ENCODE measurements at regions not wholly inside any gene's neighbourhood (a gene's known extent, or its start where the extent isn't known, plus 50 kb on each side); places are given as distances from the start of the nearest gene placed in this dataset.

GRCh38 chr1:219993554-219994433 lies 52.5 kb downstream of the EPRS1 start:
- DNase-seq (ENCODE audit: insufficient read length), result no peak
- TF ChIP-seq POLR2A (IDR thresholded peaks at IDR 0.05; ENCODE audit: low read depth, low read length) (no peak), TAF1 (IDR thresholded peaks at IDR 0.05; ENCODE audit: borderline replicate concordance, low read depth, low read length) (no peak), POLR2AphosphoS5 (IDR thresholded peaks at IDR 0.05; ENCODE audit: low read depth, low read length) (no peak)
- no peak for FAIRE-seq

GRCh38 chr1:219991919-219992318 lies 54.4 kb downstream of the EPRS1 start:
- DNase-seq (ENCODE audit: insufficient read length), result no peak
- no peak for FAIRE-seq
- TF ChIP-seq POLR2A (IDR thresholded peaks at IDR 0.05; ENCODE audit: low read depth, low read length) (no peak), TAF1 (IDR thresholded peaks at IDR 0.05; ENCODE audit: borderline replicate concordance, low read depth, low read length) (no peak), POLR2AphosphoS5 (IDR thresholded peaks at IDR 0.05; ENCODE audit: low read depth, low read length) (no peak)

- DNase-seq (ENCODE audit: insufficient read length) (no peak), FAIRE-seq (no peak)
- TF ChIP-seq POLR2AphosphoS5 (IDR thresholded peaks at IDR 0.05; ENCODE audit: low read depth, low read length) (no peak), TAF1 (IDR thresholded peaks at IDR 0.05; ENCODE audit: borderline replicate concordance, low read depth, low read length) (no peak), POLR2A (IDR thresholded peaks at IDR 0.05; ENCODE audit: low read depth, low read length) (no peak)
Observed at GRCh38 chr1:219991511-219991810, 54.8 kb downstream of the EPRS1 start.

GRCh38 chr1:219990782-219991510 lies 55.4 kb downstream of the EPRS1 start:
- DNase-seq (ENCODE audit: insufficient read length) (no peak), FAIRE-seq (peak; percentile 21)
- TF ChIP-seq TAF1 (IDR thresholded peaks at IDR 0.05; ENCODE audit: borderline replicate concordance, low read depth, low read length) (no peak), POLR2A (IDR thresholded peaks at IDR 0.05; ENCODE audit: low read depth, low read length) (no peak), POLR2AphosphoS5 (IDR thresholded peaks at IDR 0.05; ENCODE audit: low read depth, low read length) (no peak)

GRCh38 chr1:219989766-219990165 lies 56.5 kb downstream of the EPRS1 start:
- no peak for FAIRE-seq
- TF ChIP-seq TAF1 (IDR thresholded peaks at IDR 0.05; ENCODE audit: borderline replicate concordance, low read depth, low read length) (no peak), POLR2AphosphoS5 (IDR thresholded peaks at IDR 0.05; ENCODE audit: low read depth, low read length) (no peak), POLR2A (IDR thresholded peaks at IDR 0.05; ENCODE audit: low read depth, low read length) (no peak)

GRCh38 chr1:219988818-219989217 lies 57.5 kb downstream of the EPRS1 start:
- TF ChIP-seq POLR2AphosphoS5 (IDR thresholded peaks at IDR 0.05; ENCODE audit: low read depth, low read length) (no peak), POLR2A (IDR thresholded peaks at IDR 0.05; ENCODE audit: low read depth, low read length) (no peak), TAF1 (IDR thresholded peaks at IDR 0.05; ENCODE audit: borderline replicate concordance, low read depth, low read length) (no peak)
- FAIRE-seq, result no peak

More at GRCh38 chr1:219989766-219990165, 56.5 kb downstream of the EPRS1 start:
- DNase-seq (ENCODE audit: insufficient read length), result no peak

GRCh38 chr1:219988387-219988786 lies 57.9 kb downstream of the EPRS1 start:
- peak; percentile 83 for FAIRE-seq
- TF ChIP-seq TAF1 (IDR thresholded peaks at IDR 0.05; ENCODE audit: borderline replicate concordance, low read depth, low read length) (no peak), POLR2AphosphoS5 (IDR thresholded peaks at IDR 0.05; ENCODE audit: low read depth, low read length) (no peak), POLR2A (IDR thresholded peaks at IDR 0.05; ENCODE audit: low read depth, low read length) (no peak)
- DNase-seq (ENCODE audit: insufficient read length), result peak; percentile 1

More at GRCh38 chr1:219988818-219989217, 57.5 kb downstream of the EPRS1 start:
- DNase-seq (ENCODE audit: insufficient read length), result no peak

- TF ChIP-seq POLR2AphosphoS5 (IDR thresholded peaks at IDR 0.05; ENCODE audit: low read depth, low read length), result no peak
- no peak for TF ChIP-seq TAF1 (IDR thresholded peaks at IDR 0.05; ENCODE audit: borderline replicate concordance, low read depth, low read length)
- no peak for TF ChIP-seq POLR2A (IDR thresholded peaks at IDR 0.05; ENCODE audit: low read depth, low read length)
- DNase-seq (ENCODE audit: insufficient read length), result no peak
- no peak for FAIRE-seq
Observed at GRCh38 chr1:219987325-219987724, 59.0 kb upstream of the SLC30A10 start.

- FAIRE-seq (no peak), DNase-seq (ENCODE audit: insufficient read length) (no peak)
- TF ChIP-seq POLR2A (IDR thresholded peaks at IDR 0.05; ENCODE audit: low read depth, low read length) (no peak), POLR2AphosphoS5 (IDR thresholded peaks at IDR 0.05; ENCODE audit: low read depth, low read length) (no peak), TAF1 (IDR thresholded peaks at IDR 0.05; ENCODE audit: borderline replicate concordance, low read depth, low read length) (no peak)
Observed at GRCh38 chr1:219985169-219985568, 56.8 kb upstream of the SLC30A10 start.

All from GM12892 (cell line).